ENCODE measurements at regions not wholly inside any gene's neighbourhood (a gene's known extent, or its start where the extent isn't known, plus 50 kb on each side); places are given as distances from the start of the nearest gene placed in this dataset.
A peak's percentile ranks its signal among the peaks of the same experiment; 100 is the strongest.

GRCh38 chr10:60446851-60447250 is 57.2 kb upstream of the ANK3 start:
- H3K27me3 Mint-ChIP-seq: no peaks in the 10 kb centered on the region
- H3K27ac Mint-ChIP-seq: peak overlapping the region; percentile 27
- H3K4me1 Mint-ChIP-seq: peaks cover 8% of the 10 kb centered on the region
- no peaks in the 10 kb centered on the region for H3K9me3 Mint-ChIP-seq
- peaks cover 1% of the 10 kb centered on the region for H3K36me3 Mint-ChIP-seq (ENCODE audit: low read depth)
- intact Hi-C loops (cut with micrococcal nuclease): loop anchor here (5.0 kb wide), 2 partner anchors 75 to 320 kb away; no protein-coding TSS in a partner anchor
- peak overlapping the region; percentile 45 for H3K4me3 Mint-ChIP-seq
- peak; percentile 62 for DNase-seq

GRCh38 chr10:60446070-60446833 is 56.6 kb upstream of the ANK3 start:
- intact Hi-C loops (cut with micrococcal nuclease): loop anchor here (5.0 kb wide), 2 partner anchors 76 to 321 kb away; no protein-coding TSS in a partner anchor
- no peaks in the 10 kb centered on the region for H3K9me3 Mint-ChIP-seq
- no peaks in the 10 kb centered on the region for H3K27me3 Mint-ChIP-seq
- peaks cover 1% of the 10 kb centered on the region for H3K36me3 Mint-ChIP-seq (ENCODE audit: low read depth)
- peaks cover 8% of the 10 kb centered on the region for H3K4me1 Mint-ChIP-seq
- H3K4me3 Mint-ChIP-seq: no peak overlapping the region
- H3K27ac Mint-ChIP-seq: peak overlapping the region; percentile 27
- DNase-seq: no peak

- intact Hi-C loops (cut with micrococcal nuclease): loop anchor here (1.0 to 5.0 kb wide), 3 partner anchors 78 to 323 kb away; no protein-coding TSS in a partner anchor
- Mint-ChIP-seq H3K4me1 (peaks cover 8% of the 10 kb centered on the region), H3K27ac (no peak overlapping the region), H3K27me3 (no peaks in the 10 kb centered on the region), H3K9me3 (no peaks in the 10 kb centered on the region), H3K36me3 (ENCODE audit: low read depth) (no peaks in the 10 kb centered on the region), H3K4me3 (no peak overlapping the region)
- DNase-seq: no peak
Measured at GRCh38 chr10:60444494-60445064, 54.9 kb upstream of the ANK3 start.

GRCh38 chr10:60443346-60443745 is 53.7 kb upstream of the ANK3 start:
- Mint-ChIP-seq H3K4me3 (no peak overlapping the region), H3K9me3 (no peaks in the 10 kb centered on the region), H3K27me3 (no peaks in the 10 kb centered on the region), H3K27ac (no peak overlapping the region), H3K4me1 (peaks cover 8% of the 10 kb centered on the region), H3K36me3 (ENCODE audit: low read depth) (no peaks in the 10 kb centered on the region)
- DNase-seq: no peak
- intact Hi-C loops (cut with micrococcal nuclease): no loop called here

GRCh38 chr10:60441515-60441914 is 51.8 kb upstream of the ANK3 start:
- Mint-ChIP-seq H3K36me3 (ENCODE audit: low read depth) (no peaks in the 10 kb centered on the region), H3K4me3 (no peak overlapping the region), H3K27ac (no peak overlapping the region), H3K27me3 (no peaks in the 10 kb centered on the region), H3K4me1 (no peaks in the 10 kb centered on the region), H3K9me3 (no peaks in the 10 kb centered on the region)
- intact Hi-C loops (cut with micrococcal nuclease): no loop called here
- DNase-seq: no peak

GRCh38 chr10:60439641-60440040 is 50.0 kb upstream of the ANK3 start:
- H3K9me3 Mint-ChIP-seq: no peaks in the 10 kb centered on the region
- H3K27ac Mint-ChIP-seq: no peak overlapping the region
- H3K36me3 Mint-ChIP-seq (ENCODE audit: low read depth): no peaks in the 10 kb centered on the region

More at GRCh38 chr10:60439641-60440040, 50.0 kb upstream of the ANK3 start:
- intact Hi-C loops (cut with micrococcal nuclease): loop anchor here (10.0 kb wide), 1 partner anchor 205 kb away; no protein-coding TSS in a partner anchor
- H3K4me3 Mint-ChIP-seq: no peak overlapping the region
- no peaks in the 10 kb centered on the region for H3K4me1 Mint-ChIP-seq
- H3K27me3 Mint-ChIP-seq: no peaks in the 10 kb centered on the region
- no peak for DNase-seq

Data from activated CD4-positive, alpha-beta T cell treated with anti-CD3 and anti-CD28 coated beads, Interleukin-2, amount 10 ng/mL, durations not matched to agents 24 days and 14 days (primary cell).